Activated naive CD8-positive, alpha-beta T cell (primary cell): ENCODE measurements at regions not wholly inside any gene's neighbourhood (a gene's known extent, or its start where the extent isn't known, plus 50 kb on each side); places are given as distances from the start of the nearest gene placed in this dataset.
"Not testable (repeated sequence)": the region's sequence is repeated elsewhere in the genome, so short reads cannot be mapped to it uniquely, and the experiment has no call there.

ENCODE experiments used
- H3K27ac Mint-ChIP-seq: one replicate; pipeline ENCODE4 v1.8.0; 2021; ENCODE audit warnings: mixed read lengths
- H3K27me3 Mint-ChIP-seq: one replicate; pipeline ENCODE4 v1.8.0; 2021; ENCODE audit warnings: mixed read lengths
- H3K36me3 Mint-ChIP-seq: one replicate; pipeline ENCODE4 v1.8.0; 2021; ENCODE audit warnings: mixed read lengths
- H3K4me1 Mint-ChIP-seq: one replicate; pipeline ENCODE4 v1.8.0; 2021; ENCODE audit warnings: low read depth, mixed read lengths
- H3K4me3 Mint-ChIP-seq: one replicate; pipeline ENCODE4 v1.8.0; 2021; ENCODE audit warnings: mild to moderate bottlenecking, mixed read lengths
- H3K9me3 Mint-ChIP-seq: one replicate; pipeline ENCODE4 v1.8.0; 2021; ENCODE audit warnings: low read depth, mixed read lengths

- H3K4me1 Mint-ChIP-seq, result no peaks in the 10 kb centered on the region
- no peak overlapping the region for H3K27ac Mint-ChIP-seq
- H3K36me3 Mint-ChIP-seq, result no peaks in the 10 kb centered on the region
- H3K27me3 Mint-ChIP-seq, result no peaks in the 10 kb centered on the region
- H3K4me3 Mint-ChIP-seq, result no peak overlapping the region
- H3K9me3 Mint-ChIP-seq, result peaks cover 3% of the 10 kb centered on the region
These were observed 291.5 kb upstream of the ZNF507 start for GRCh38 chr19:32053861-32054260.

- Mint-ChIP-seq H3K4me1 (no peaks in the 10 kb centered on the region), H3K27ac (no peak overlapping the region), H3K27me3 (peaks cover 3% of the 10 kb centered on the region), H3K9me3 (no peaks in the 10 kb centered on the region), H3K36me3 (no peaks in the 10 kb centered on the region), H3K4me3 (no peak overlapping the region)
These were observed 287.3 kb upstream of the ZNF507 start for GRCh38 chr19:32058131-32058530.

GRCh38 chr19:32061315-32061714 is 284.1 kb upstream of the ZNF507 start:
- no peaks in the 10 kb centered on the region for H3K36me3 Mint-ChIP-seq
- no peak overlapping the region for H3K4me3 Mint-ChIP-seq
- H3K9me3 Mint-ChIP-seq, result no peaks in the 10 kb centered on the region
- H3K27ac Mint-ChIP-seq, result no peak overlapping the region
- H3K27me3 Mint-ChIP-seq, result peaks cover 3% of the 10 kb centered on the region
- H3K4me1 Mint-ChIP-seq, result no peaks in the 10 kb centered on the region

GRCh38 chr19:32063601-32064000 is 281.8 kb upstream of the ZNF507 start:
- Mint-ChIP-seq H3K27me3 (peaks cover 5% of the 10 kb centered on the region), H3K27ac (no peak overlapping the region), H3K4me3 (no peak overlapping the region), H3K4me1 (no peaks in the 10 kb centered on the region), H3K36me3 (no peaks in the 10 kb centered on the region), H3K9me3 (no peaks in the 10 kb centered on the region)

- H3K27me3 Mint-ChIP-seq, result peaks cover 2% of the 10 kb centered on the region
- no peak overlapping the region for H3K27ac Mint-ChIP-seq
- no peaks in the 10 kb centered on the region for H3K36me3 Mint-ChIP-seq
- H3K4me1 Mint-ChIP-seq, result no peaks in the 10 kb centered on the region
- no peaks in the 10 kb centered on the region for H3K9me3 Mint-ChIP-seq
- no peak overlapping the region for H3K4me3 Mint-ChIP-seq
These were observed 279.4 kb upstream of the ZNF507 start for GRCh38 chr19:32066056-32066455.

- peaks cover 2% of the 10 kb centered on the region for H3K27me3 Mint-ChIP-seq
- no peaks in the 10 kb centered on the region for H3K36me3 Mint-ChIP-seq
- no peak overlapping the region for H3K27ac Mint-ChIP-seq
- no peaks in the 10 kb centered on the region for H3K9me3 Mint-ChIP-seq
- H3K4me3 Mint-ChIP-seq, result no peak overlapping the region
- H3K4me1 Mint-ChIP-seq, result no peaks in the 10 kb centered on the region
These were observed 277.7 kb upstream of the ZNF507 start for GRCh38 chr19:32067685-32068084.

- H3K4me1 Mint-ChIP-seq, result no peaks in the 10 kb centered on the region
- no peak overlapping the region for H3K27ac Mint-ChIP-seq
- H3K27me3 Mint-ChIP-seq, result peaks cover 2% of the 10 kb centered on the region
- H3K4me3 Mint-ChIP-seq, result no peak overlapping the region
- H3K9me3 Mint-ChIP-seq, result no peaks in the 10 kb centered on the region
- no peaks in the 10 kb centered on the region for H3K36me3 Mint-ChIP-seq
These were observed 276.6 kb upstream of the ZNF507 start for GRCh38 chr19:32068793-32069192.

GRCh38 chr19:32070101-32070500 is 275.3 kb upstream of the ZNF507 start:
- no peaks in the 10 kb centered on the region for H3K9me3 Mint-ChIP-seq

GRCh38 chr19:32082028-32082427 is 263.4 kb upstream of the ZNF507 start:
- H3K27ac Mint-ChIP-seq, result no peak overlapping the region
- no peaks in the 10 kb centered on the region for H3K36me3 Mint-ChIP-seq
- H3K27me3 Mint-ChIP-seq, result peaks cover 7% of the 10 kb centered on the region
- H3K4me3 Mint-ChIP-seq, result no peak overlapping the region
- peaks cover 4% of the 10 kb centered on the region for H3K9me3 Mint-ChIP-seq
- H3K4me1 Mint-ChIP-seq, result no peaks in the 10 kb centered on the region

More at GRCh38 chr19:32070101-32070500, 275.3 kb upstream of the ZNF507 start:
- H3K4me1 Mint-ChIP-seq, result no peaks in the 10 kb centered on the region
- peaks cover 2% of the 10 kb centered on the region for H3K27me3 Mint-ChIP-seq
- no peaks in the 10 kb centered on the region for H3K36me3 Mint-ChIP-seq
- no peak overlapping the region for H3K27ac Mint-ChIP-seq
- no peak overlapping the region for H3K4me3 Mint-ChIP-seq

GRCh38 chr19:32084756-32085363 is 260.6 kb upstream of the ZNF507 start:
- H3K36me3 Mint-ChIP-seq, H3K27ac Mint-ChIP-seq, H3K27me3 Mint-ChIP-seq, H3K9me3 Mint-ChIP-seq, H3K4me1 Mint-ChIP-seq, H3K4me3 Mint-ChIP-seq: not testable (repeated sequence)

GRCh38 chr19:32091241-32091640 is 254.2 kb upstream of the ZNF507 start:
- H3K4me1 Mint-ChIP-seq, result no peaks in the 10 kb centered on the region
- H3K36me3 Mint-ChIP-seq, result peaks cover 2% of the 10 kb centered on the region
- H3K4me3 Mint-ChIP-seq, result no peak overlapping the region
- peaks cover 2% of the 10 kb centered on the region for H3K27me3 Mint-ChIP-seq
- H3K9me3 Mint-ChIP-seq, result no peaks in the 10 kb centered on the region
- no peak overlapping the region for H3K27ac Mint-ChIP-seq

GRCh38 chr19:32097011-32097410 is 248.4 kb upstream of the ZNF507 start:
- Mint-ChIP-seq H3K4me3 (no peak overlapping the region), H3K4me1 (no peaks in the 10 kb centered on the region), H3K36me3 (no peaks in the 10 kb centered on the region), H3K27ac (no peak overlapping the region), H3K27me3 (peaks cover 2% of the 10 kb centered on the region), H3K9me3 (peaks cover 4% of the 10 kb centered on the region)

GRCh38 chr19:32097620-32098019 is 247.8 kb upstream of the ZNF507 start:
- Mint-ChIP-seq H3K27ac (no peak overlapping the region), H3K4me3 (no peak overlapping the region), H3K36me3 (no peaks in the 10 kb centered on the region), H3K9me3 (peaks cover 4% of the 10 kb centered on the region), H3K4me1 (no peaks in the 10 kb centered on the region), H3K27me3 (peaks cover 2% of the 10 kb centered on the region)

- H3K27ac Mint-ChIP-seq, result no peak overlapping the region
- H3K4me1 Mint-ChIP-seq, result no peaks in the 10 kb centered on the region
- H3K36me3 Mint-ChIP-seq, result no peaks in the 10 kb centered on the region
- no peak overlapping the region for H3K4me3 Mint-ChIP-seq
- peaks cover 4% of the 10 kb centered on the region for H3K9me3 Mint-ChIP-seq
- H3K27me3 Mint-ChIP-seq, result peaks cover 5% of the 10 kb centered on the region
These were observed 246.4 kb upstream of the ZNF507 start for GRCh38 chr19:32098968-32099367.

GRCh38 chr19:32101206-32101605 is 244.2 kb upstream of the ZNF507 start:
- Mint-ChIP-seq H3K9me3 (peaks cover 4% of the 10 kb centered on the region), H3K27me3 (peaks cover 9% of the 10 kb centered on the region), H3K36me3 (no peaks in the 10 kb centered on the region), H3K4me1 (no peaks in the 10 kb centered on the region), H3K4me3 (no peak overlapping the region), H3K27ac (no peak overlapping the region)

GRCh38 chr19:32103541-32103940 is 241.9 kb upstream of the ZNF507 start:
- Mint-ChIP-seq H3K36me3 (no peaks in the 10 kb centered on the region), H3K4me3 (no peak overlapping the region), H3K4me1 (no peaks in the 10 kb centered on the region), H3K27me3 (peaks cover 12% of the 10 kb centered on the region), H3K9me3 (peaks cover 4% of the 10 kb centered on the region), H3K27ac (no peak overlapping the region)
